GM21737 (cell line): ENCODE measurements at regions not wholly inside any gene's neighbourhood (a gene's known extent, or its start where the extent isn't known, plus 50 kb on each side); places are given as distances from the start of the nearest gene placed in this dataset.

ENCODE experiments used
- ATAC-seq: cut with Tn5 transposase; IDR thresholded peaks from one replicate; pipeline ENCODE4 v1.9.1; 2021; ENCODE audit warnings: mild to moderate bottlenecking, moderate library complexity; ENCODE audit not compliant: unreplicated experiment

DNA sequence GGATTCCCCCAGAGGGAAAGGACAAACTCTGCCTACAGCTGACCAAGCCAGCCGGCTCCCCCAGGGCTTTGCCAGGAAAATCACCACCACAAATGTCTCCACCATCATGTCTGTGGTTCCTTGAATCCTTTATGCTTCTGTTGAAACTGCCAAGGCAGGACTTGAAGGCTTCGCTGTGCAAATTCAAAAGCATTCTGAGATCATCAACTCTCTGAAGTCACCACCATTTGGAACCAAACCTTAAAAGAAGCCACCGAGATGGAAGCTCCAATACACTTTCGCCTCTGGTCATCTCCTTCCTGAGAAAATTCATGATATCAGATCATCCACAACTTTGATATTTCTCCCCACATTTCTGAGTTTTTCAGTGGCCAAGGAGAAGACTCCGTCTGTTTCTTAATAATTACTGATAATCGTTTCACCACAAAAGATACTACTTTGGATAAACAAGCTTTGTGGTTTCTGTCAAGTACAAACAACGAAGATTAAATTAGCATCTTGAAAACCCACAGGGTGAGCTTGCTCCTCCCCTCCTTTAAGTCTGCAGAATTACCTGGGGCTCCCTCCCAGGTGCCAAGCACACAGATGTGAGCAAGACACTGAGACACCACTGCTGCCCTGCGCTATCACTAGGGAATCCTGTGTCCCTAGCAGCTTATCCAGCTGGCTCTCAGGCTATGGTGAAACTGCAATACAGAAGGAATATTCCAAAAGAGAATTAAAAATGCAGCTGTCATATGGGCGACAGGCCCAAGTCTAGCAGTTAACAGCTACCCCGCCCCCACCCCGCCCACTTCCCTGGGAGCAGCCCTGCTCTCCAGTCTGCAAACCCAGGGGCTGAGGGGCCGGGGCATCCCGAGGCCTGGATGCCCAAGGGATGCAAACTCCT is 125.0 kb upstream of the TBL1X start:
- ATAC-seq = no peak

- ATAC-seq = peak; percentile 25
Measured at GRCh38 chrX:9340598-9341290, 124.1 kb upstream of the TBL1X start.

DNA sequence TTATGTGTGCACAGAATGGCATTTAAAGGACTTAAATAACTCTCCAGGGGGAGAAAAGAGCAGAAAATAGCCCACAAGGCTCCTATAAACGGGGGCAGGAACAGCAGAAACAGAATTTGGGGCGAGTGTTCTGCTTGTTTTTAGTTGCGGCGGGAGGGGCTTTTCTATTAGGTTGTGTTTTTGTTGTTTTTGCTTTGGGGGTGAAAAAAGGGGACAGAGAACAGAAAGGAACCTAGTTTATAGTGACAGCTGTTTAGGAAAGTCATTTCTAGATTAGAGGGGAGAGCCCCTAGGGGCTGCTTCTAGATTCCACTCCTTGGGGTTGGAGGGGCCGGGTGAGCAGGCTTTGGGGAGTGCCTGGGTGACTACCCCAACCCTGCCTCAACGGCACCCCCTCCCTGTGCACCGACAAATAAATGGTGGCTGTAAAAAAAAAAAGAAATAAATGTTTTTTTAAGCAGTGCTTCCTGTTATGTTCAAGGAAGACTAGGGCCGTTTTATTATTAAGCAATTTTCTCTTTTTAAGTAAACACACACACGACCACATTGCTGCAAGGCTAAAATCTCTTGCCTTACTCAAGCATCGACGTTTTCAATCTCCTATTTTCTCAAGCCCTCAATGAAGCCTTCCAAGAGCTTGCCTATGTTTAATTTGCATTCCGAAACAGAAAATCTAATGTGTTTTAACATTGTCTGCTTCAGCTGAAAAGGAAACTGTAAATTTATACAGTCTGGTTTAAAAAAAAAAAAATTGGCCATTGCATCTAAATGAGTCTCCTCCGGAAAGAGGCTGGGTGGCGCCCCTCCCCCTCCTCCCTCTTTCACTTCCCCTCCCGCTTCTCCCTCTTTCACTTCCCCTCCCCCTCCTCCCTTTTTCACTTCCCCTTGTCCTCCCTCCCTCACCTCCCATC is 123.3 kb upstream of the TBL1X start:
- ATAC-seq = peak; percentile 72

GRCh38 chrX:9342561-9343051 is 122.3 kb upstream of the TBL1X start:
- ATAC-seq = no peak

GRCh38 chrX:9343971-9344370 is 120.9 kb upstream of the TBL1X start:
- ATAC-seq = no peak

GRCh38 chrX:9345957-9346356 is 118.9 kb upstream of the TBL1X start:
- no peak for ATAC-seq

- ATAC-seq = no peak
Measured at GRCh38 chrX:9349572-9350494, 115.0 kb upstream of the TBL1X start.

DNA sequence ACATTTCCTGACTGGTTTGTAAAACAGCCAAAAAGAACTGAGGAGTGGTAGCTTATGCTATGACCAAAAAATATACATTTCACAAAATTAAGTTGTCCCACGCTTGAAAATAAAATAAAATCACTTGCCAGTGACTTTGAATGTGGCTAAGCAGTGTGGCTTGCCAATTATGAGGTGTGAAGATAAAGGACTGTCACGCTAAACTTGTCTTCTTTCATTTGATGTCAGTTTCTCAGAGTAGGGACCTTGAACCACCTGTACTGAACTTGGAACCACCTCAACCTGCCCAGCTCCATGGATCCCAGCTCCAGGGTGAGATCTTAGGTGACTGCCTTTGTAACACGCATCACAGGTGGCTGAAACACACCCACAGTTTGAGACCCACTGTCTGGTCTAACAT is 113.7 kb upstream of the TBL1X start:
- no peak for ATAC-seq

GRCh38 chrX:9352243-9352642 is 112.6 kb upstream of the TBL1X start:
- peak; percentile 65 for ATAC-seq

DNA sequence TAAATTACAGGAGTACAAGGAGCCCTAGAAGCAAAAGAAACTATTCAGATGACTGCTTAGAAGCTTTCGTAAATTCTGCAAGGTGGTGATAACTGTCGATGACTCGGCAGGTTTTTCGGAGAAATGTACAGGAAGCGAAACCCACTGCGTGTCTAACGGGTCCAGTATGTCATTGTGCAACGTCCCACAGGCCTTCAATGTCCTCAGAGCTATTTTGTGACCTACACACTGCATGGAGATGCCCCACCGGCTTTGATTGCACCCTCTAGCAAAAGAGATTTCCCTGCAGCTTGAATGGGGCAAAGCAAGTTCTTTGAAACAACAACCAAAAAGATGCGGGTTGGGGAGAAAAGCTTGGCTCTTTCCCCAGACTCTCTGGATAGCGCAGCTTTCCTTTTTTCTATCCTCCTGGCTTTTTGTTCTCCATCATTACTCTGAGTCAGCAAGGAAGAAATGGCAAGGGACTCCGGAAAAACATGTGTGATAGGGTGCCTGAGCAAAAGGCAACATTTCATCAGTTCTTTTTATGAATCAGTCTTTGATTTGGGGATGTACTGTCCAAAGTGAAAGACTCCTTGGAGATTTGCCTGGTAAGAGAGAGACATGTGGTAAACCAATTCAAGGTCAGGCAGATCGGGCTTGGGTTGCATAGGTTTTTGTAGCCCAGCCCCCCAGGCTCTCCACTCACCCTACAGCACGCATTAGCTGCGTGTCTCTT is 112.0 kb upstream of the TBL1X start:
- peak; percentile 72 for ATAC-seq

DNA sequence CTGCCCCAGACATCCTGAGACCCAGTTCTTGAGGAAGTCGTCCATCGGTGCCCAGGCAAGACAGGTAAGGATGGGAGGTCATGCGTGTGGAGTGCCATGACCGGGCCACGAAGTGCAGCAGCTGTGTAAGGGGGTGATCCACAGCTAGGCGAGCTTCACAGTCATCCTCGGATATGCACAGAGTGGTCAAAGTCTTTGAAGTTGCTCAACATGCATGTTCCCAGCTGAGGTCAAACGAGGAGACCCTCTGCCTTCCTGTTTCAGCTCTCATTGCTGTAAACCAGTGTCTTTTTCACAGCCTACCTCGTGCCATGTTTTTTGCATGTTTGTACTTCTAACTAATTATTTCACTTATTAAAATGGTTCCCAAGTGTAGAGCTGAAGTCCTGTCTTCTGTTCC is 109.9 kb upstream of the TBL1X start:
- no peak for ATAC-seq

GRCh38 chrX:9355739-9356138 is 109.1 kb upstream of the TBL1X start:
- no peak for ATAC-seq

DNA sequence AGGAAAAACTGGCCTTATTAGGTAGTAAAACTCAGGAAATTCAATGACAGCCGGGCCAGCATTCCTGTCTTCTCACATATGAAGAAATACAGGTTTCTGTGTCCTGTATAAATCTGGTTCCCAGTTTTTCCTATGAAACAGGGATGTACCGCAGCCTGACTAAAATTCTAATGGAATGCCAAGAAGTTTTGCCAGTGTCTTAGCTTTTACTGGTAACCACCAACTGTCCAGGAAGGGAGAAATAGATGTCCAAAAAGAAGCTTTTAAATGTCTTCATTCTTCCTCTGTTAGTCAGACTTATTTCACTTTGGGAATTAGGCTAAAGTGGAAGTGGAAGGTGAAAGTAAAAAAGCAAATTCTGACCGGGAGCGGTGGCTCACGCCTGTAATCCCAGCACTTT is 108.0 kb upstream of the TBL1X start:
- no peak for ATAC-seq

DNA sequence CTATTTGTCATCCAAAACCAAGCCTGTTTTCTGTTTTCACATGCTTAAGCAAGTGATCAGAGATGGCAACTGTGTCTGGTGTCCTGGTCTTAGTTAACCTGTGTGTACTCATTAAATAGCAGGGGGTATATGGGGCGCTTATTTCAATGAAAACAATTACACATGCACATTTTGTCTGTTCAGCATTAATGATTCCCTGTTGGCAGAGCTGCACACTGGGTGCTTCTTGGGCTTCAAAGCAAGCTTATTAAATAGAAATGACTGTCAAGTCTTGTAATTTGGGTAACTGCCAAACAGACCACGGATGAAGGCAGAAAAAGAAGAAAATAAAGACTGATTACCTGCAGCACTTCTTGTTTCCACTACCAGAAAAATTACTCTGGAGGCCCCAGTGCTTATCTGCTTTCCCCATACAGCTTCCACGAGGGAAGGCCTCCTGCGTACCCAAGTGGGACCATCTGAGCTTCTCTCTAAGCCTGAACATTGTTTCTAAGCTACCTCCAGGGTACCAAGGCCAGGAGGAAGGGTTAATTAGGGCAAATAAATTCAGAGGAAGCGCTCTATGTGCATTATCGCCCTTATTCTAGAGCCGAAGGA is 107.2 kb upstream of the TBL1X start:
- no peak for ATAC-seq

- no peak for ATAC-seq
Measured at GRCh38 chrX:9362363-9362928, 102.4 kb upstream of the TBL1X start.

- ATAC-seq = no peak
Measured at GRCh38 chrX:9367421-9367820, 97.4 kb upstream of the TBL1X start.

DNA sequence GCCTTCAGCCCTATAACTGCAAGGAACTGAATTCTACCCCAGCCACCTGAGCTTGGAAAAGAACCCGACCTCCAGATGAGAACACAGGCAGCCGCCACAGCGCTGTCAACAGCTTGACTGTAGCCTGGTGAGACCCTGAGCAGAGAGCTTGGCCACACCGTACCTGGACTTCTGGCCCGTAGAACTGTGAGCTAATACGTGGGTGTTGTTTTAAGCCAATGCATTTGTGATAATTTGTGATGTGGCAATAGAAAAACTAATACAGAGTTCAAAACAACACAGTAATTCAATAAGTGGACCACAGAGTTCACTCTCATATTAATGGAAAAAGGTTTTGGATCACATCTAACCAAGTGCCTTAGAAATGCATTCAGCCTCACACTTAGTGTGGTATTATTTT is 96.6 kb upstream of the TBL1X start:
- no peak for ATAC-seq

GRCh38 chrX:9369802-9370291 is 95.0 kb upstream of the TBL1X start:
- no peak for ATAC-seq
